Activated T-helper 17 cell treated with anti-CD3 and anti-CD28 coated beads, Interleukin-2, amount 50 U/mL, for 72 hours (primary cell): ENCODE measurements at regions not wholly inside any gene's neighbourhood (a gene's known extent, or its start where the extent isn't known, plus 50 kb on each side); places are given as distances from the start of the nearest gene placed in this dataset.
"Not testable (repeated sequence)": the region's sequence is repeated elsewhere in the genome, so short reads cannot be mapped to it uniquely, and the experiment has no call there.

ENCODE experiments used
- ATAC-seq: fragments of 150-1000 bp; cut with Tn5 transposase; replicated peaks from 2 replicates; pipeline ENCODE4 v1.10.0; 2021; ENCODE audit warnings: mild to moderate bottlenecking, moderate library complexity
- H3K27ac Mint-ChIP-seq: one replicate; pipeline ENCODE4 v1.8.0; 2022; ENCODE audit warnings: mixed read lengths
- H3K27me3 Mint-ChIP-seq: one replicate; pipeline ENCODE4 v1.8.0; 2022; ENCODE audit warnings: mixed read lengths
- H3K36me3 Mint-ChIP-seq: one replicate; pipeline ENCODE4 v1.8.0; 2022; ENCODE audit warnings: low read depth, mild to moderate bottlenecking, mixed read lengths
- H3K4me1 Mint-ChIP-seq: one replicate; pipeline ENCODE4 v1.8.0; 2022; ENCODE audit warnings: mixed read lengths
- H3K4me3 Mint-ChIP-seq: one replicate; pipeline ENCODE4 v1.8.0; 2022; ENCODE audit warnings: mild to moderate bottlenecking, mixed read lengths
- H3K9me3 Mint-ChIP-seq: one replicate; pipeline ENCODE4 v1.8.0; 2022; ENCODE audit warnings: mixed read lengths

DNA sequence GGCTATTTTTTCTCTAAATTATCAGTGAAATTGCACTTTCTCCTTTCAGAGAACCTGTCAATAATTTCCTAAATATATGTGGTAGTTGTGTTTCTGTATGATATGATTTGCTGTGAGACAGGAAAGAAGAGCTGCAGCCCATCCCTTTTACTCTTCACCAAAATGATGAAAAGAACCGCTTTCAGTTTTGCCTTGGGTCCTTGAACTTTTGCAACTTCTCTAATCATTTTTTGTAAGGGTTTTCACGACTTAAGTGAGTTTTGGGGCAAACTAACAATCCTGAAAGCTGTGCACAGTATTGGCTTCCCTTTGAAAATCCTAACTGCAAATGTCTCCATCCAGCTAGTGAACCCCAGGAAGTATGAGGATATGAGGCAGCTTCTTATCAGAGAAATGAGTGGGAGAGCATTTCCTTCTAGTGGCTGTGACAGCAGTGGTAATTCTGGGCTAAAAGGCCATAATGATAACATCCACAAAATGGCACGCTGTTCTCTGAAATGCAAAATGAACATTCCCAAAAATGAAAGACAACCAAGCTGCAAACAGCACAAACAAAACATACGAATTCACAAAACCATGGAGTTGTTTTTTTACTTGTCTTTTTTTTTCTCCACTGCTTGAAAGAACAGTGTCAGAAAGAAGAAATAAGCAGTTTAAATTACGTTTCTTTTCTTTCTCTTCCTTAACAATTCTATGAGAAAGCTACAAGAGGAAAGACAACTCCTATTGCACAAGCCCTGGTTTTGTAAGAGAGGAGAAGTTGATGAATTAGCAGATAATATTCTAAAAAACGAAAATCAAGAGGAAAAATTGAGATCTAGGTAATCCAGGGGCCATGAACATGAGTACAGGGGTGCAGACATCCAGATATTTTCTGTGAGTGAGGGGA lies 1291.6 kb upstream of the ZEB2 start:
- Mint-ChIP-seq H3K27me3 (no peaks in the 10 kb centered on the region), H3K4me1 (no peaks in the 10 kb centered on the region), H3K27ac (no peak overlapping the region), H3K9me3 (peaks cover 4% of the 10 kb centered on the region), H3K36me3 (no peaks in the 10 kb centered on the region), H3K4me3 (no peak overlapping the region)
- ATAC-seq, result no peak

DNA sequence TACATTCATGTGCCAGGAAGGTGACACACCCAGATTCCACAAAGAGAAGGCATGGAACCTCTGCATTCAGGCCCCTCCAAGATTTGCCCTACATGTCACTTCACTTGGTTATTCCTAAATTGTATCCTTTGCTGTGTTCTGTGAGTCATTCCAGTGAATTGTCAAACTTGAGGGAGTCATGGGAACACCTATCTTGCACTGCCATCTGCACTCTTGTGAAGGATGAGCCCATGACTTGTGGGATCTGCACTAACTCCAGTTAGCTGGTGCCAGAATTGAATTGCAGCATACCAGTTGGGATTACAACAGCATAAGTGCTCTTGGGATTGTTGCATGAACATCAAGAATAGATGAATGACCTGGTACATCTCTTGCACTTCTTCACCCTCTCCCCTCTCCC lies 1288.0 kb upstream of the ZEB2 start:
- Mint-ChIP-seq H3K9me3 (no peaks in the 10 kb centered on the region), H3K27me3 (no peaks in the 10 kb centered on the region), H3K4me3 (no peak overlapping the region), H3K4me1 (no peaks in the 10 kb centered on the region), H3K27ac (no peak overlapping the region), H3K36me3 (no peaks in the 10 kb centered on the region)
- no peak for ATAC-seq

DNA sequence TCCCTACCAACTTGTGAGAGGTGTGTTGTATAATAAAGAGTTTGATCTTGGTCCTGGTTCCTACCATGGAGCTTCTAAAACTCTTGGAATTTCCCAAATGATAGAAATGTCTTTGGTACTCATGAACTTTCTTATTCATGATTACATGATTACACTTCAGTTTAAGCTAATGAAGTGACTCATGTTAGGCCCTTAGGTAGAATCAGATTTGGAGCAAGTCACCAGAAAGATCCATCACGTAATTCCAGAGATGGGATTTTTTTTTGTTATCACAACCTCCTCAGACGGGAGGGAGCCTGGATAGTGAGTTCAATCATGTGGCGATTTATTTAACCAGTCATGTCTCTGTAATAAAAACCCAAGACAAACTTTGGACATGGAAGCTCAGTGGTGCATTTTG lies 1287.6 kb upstream of the ZEB2 start:
- H3K27ac Mint-ChIP-seq, result no peak overlapping the region
- ATAC-seq, result no peak
- no peak overlapping the region for H3K4me3 Mint-ChIP-seq
- no peaks in the 10 kb centered on the region for H3K4me1 Mint-ChIP-seq
- no peaks in the 10 kb centered on the region for H3K9me3 Mint-ChIP-seq
- H3K36me3 Mint-ChIP-seq, result no peaks in the 10 kb centered on the region
- H3K27me3 Mint-ChIP-seq, result no peaks in the 10 kb centered on the region

GRCh38 chr2:145806546-145806945 lies 1286.6 kb upstream of the ZEB2 start:
- Mint-ChIP-seq H3K27ac (no peak overlapping the region), H3K36me3 (no peaks in the 10 kb centered on the region), H3K4me1 (no peaks in the 10 kb centered on the region), H3K4me3 (no peak overlapping the region), H3K27me3 (no peaks in the 10 kb centered on the region), H3K9me3 (no peaks in the 10 kb centered on the region)
- ATAC-seq, result no peak

DNA sequence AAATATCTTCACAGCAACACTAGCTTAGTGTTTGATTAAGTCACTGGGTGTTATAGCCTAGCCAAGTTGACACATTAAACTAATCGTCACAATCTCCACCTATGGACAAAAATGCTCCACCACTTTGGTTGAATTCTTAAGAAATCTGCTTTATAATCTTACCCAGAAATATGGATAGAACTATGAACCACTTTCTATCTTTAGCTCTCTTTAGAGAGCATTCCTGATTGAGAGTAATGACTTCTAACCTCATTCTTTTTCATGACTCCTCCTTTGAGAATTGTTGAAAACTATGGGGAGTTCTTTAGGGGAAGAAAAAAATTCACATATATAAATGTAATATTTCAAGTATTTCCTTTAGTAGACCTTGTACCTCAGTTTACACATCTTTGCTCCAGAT lies 1282.2 kb upstream of the ZEB2 start:
- no peak for ATAC-seq
- no peaks in the 10 kb centered on the region for H3K9me3 Mint-ChIP-seq
- H3K4me1 Mint-ChIP-seq, result no peaks in the 10 kb centered on the region
- no peak overlapping the region for H3K27ac Mint-ChIP-seq
- no peaks in the 10 kb centered on the region for H3K27me3 Mint-ChIP-seq
- H3K4me3 Mint-ChIP-seq, result no peak overlapping the region
- H3K36me3 Mint-ChIP-seq, result no peaks in the 10 kb centered on the region

DNA sequence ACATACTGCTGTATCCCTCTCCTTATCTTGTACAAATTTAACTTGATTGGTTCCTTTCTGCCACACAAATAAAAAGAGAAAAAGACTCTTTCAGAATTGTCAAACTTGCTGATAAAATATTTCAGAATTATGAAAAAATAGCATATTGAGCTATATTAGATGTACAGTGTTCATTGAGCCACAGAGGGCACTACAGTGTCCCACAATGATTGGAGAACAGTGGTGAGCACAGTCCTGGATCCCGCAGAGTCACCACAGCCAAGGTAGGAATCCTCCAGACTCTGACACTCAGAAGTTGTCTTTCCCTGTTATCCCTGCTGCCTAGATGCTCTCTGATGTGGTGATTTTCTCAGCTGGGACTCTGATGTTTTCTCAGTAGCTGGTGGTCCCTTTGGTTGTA lies 1281.3 kb upstream of the ZEB2 start:
- ATAC-seq, result no peak
- no peaks in the 10 kb centered on the region for H3K36me3 Mint-ChIP-seq
- no peak overlapping the region for H3K27ac Mint-ChIP-seq
- H3K4me3 Mint-ChIP-seq, result no peak overlapping the region
- H3K27me3 Mint-ChIP-seq, result no peaks in the 10 kb centered on the region
- H3K4me1 Mint-ChIP-seq, result no peaks in the 10 kb centered on the region
- no peaks in the 10 kb centered on the region for H3K9me3 Mint-ChIP-seq

- Mint-ChIP-seq H3K27ac (no peak overlapping the region), H3K9me3 (no peaks in the 10 kb centered on the region), H3K27me3 (no peaks in the 10 kb centered on the region), H3K4me3 (no peak overlapping the region), H3K4me1 (no peaks in the 10 kb centered on the region), H3K36me3 (no peaks in the 10 kb centered on the region)
- ATAC-seq, result no peak
These were observed 1280.5 kb upstream of the ZEB2 start for GRCh38 chr2:145800151-145801091.

GRCh38 chr2:145799595-145800108 lies 1279.7 kb upstream of the ZEB2 start:
- H3K9me3 Mint-ChIP-seq, result no peaks in the 10 kb centered on the region
- ATAC-seq, result no peak
- H3K4me1 Mint-ChIP-seq, result no peaks in the 10 kb centered on the region
- H3K27ac Mint-ChIP-seq, result no peak overlapping the region
- H3K27me3 Mint-ChIP-seq, result no peaks in the 10 kb centered on the region
- H3K4me3 Mint-ChIP-seq, result no peak overlapping the region
- no peaks in the 10 kb centered on the region for H3K36me3 Mint-ChIP-seq

- H3K4me3 Mint-ChIP-seq, result no peak overlapping the region
- H3K27ac Mint-ChIP-seq, result no peak overlapping the region
- no peak for ATAC-seq
- H3K4me1 Mint-ChIP-seq, result no peaks in the 10 kb centered on the region
- H3K9me3 Mint-ChIP-seq, result no peaks in the 10 kb centered on the region
- no peaks in the 10 kb centered on the region for H3K27me3 Mint-ChIP-seq
- H3K36me3 Mint-ChIP-seq, result no peaks in the 10 kb centered on the region
These were observed 1278.5 kb upstream of the ZEB2 start for GRCh38 chr2:145798419-145798818.

GRCh38 chr2:145797692-145798091 lies 1277.8 kb upstream of the ZEB2 start:
- H3K4me3 Mint-ChIP-seq, result no peak overlapping the region
- ATAC-seq, result no peak
- H3K27ac Mint-ChIP-seq, result no peak overlapping the region
- H3K4me1 Mint-ChIP-seq, result no peaks in the 10 kb centered on the region
- H3K27me3 Mint-ChIP-seq, result no peaks in the 10 kb centered on the region
- H3K36me3 Mint-ChIP-seq, result no peaks in the 10 kb centered on the region
- no peaks in the 10 kb centered on the region for H3K9me3 Mint-ChIP-seq

DNA sequence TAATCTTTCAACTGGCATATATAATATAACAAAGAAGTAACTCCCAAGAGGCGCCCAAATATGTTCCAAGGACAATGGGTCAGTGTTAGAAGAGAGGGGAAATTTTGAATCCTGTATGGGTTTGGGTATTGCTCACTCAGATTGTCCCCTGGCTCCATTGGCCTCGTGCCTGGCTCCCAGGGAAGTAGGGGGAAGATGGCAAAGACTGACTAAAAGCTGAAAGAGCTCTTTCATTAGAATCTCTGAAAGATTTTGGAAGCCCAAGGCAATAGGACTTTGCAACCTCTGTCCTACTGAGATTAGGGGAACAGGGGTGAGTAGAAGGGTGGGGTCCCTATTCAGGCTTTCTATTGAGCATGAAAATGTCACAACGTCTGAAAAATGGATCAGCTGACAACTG lies 1272.8 kb upstream of the ZEB2 start:
- H3K4me1 Mint-ChIP-seq, result no peaks in the 10 kb centered on the region
- H3K27me3 Mint-ChIP-seq, result no peaks in the 10 kb centered on the region
- H3K9me3 Mint-ChIP-seq, result no peaks in the 10 kb centered on the region
- no peak overlapping the region for H3K4me3 Mint-ChIP-seq
- no peak overlapping the region for H3K27ac Mint-ChIP-seq
- no peaks in the 10 kb centered on the region for H3K36me3 Mint-ChIP-seq
- no peak for ATAC-seq

GRCh38 chr2:145789636-145790035 lies 1269.7 kb upstream of the ZEB2 start:
- Mint-ChIP-seq H3K36me3 (no peaks in the 10 kb centered on the region), H3K4me3 (no peak overlapping the region), H3K4me1 (no peaks in the 10 kb centered on the region), H3K27me3 (no peaks in the 10 kb centered on the region), H3K27ac (no peak overlapping the region), H3K9me3 (no peaks in the 10 kb centered on the region)
- ATAC-seq, result no peak

- H3K9me3 Mint-ChIP-seq, H3K36me3 Mint-ChIP-seq, H3K27ac Mint-ChIP-seq, ATAC-seq, H3K4me1 Mint-ChIP-seq, H3K27me3 Mint-ChIP-seq, H3K4me3 Mint-ChIP-seq: not testable (repeated sequence)
These were observed 1267.9 kb upstream of the ZEB2 start for GRCh38 chr2:145787597-145788361.

- not testable (repeated sequence) for H3K27ac Mint-ChIP-seq, H3K4me1 Mint-ChIP-seq, H3K4me3 Mint-ChIP-seq, H3K36me3 Mint-ChIP-seq, H3K27me3 Mint-ChIP-seq, H3K9me3 Mint-ChIP-seq, ATAC-seq
These were observed 1262.7 kb upstream of the ZEB2 start for GRCh38 chr2:145782607-145783006.
